Calu3 (cell line): ENCODE measurements at regions not wholly inside any gene's neighbourhood (a gene's known extent, or its start where the extent isn't known, plus 50 kb on each side); places are given as distances from the start of the nearest gene placed in this dataset.

ENCODE experiments used
- BruUV-seq: library from RNA; stranded (reverse); fragments of 400-500 nt; replicated peaks from 2 replicates; lab custom pipeline; 2021; lab: Mats Ljungman, UMichigan
- CTCF ChIA-PET: fragments of 300-600 bp; sonication (Branson Sonifier 250); formaldehyde crosslinking; loops from one replicate; lab custom pipeline; 2022; ENCODE audit warnings: antibody characterized with exemption; lab: Charles Lee
- DNase-seq: peaks from one replicate; pipeline ENCODE4 v3.0.0; 2022
- H3K27ac Mint-ChIP-seq: one replicate; pipeline ENCODE4 v1.8.0; 2022; ENCODE audit warnings: mixed read lengths; ENCODE audit not compliant: unreplicated experiment
- H3K27me3 Mint-ChIP-seq: one replicate; pipeline ENCODE4 v1.8.0; 2022; ENCODE audit warnings: mixed read lengths; ENCODE audit not compliant: unreplicated experiment
- H3K36me3 Mint-ChIP-seq: one replicate; pipeline ENCODE4 v1.8.0; 2022; ENCODE audit warnings: mild to moderate bottlenecking, moderate library complexity, mixed read lengths; ENCODE audit not compliant: insufficient read depth, unreplicated experiment
- H3K4me1 Mint-ChIP-seq: one replicate; pipeline ENCODE4 v1.8.0; 2022; ENCODE audit warnings: mild to moderate bottlenecking, low read depth, mixed read lengths; ENCODE audit not compliant: unreplicated experiment
- H3K4me3 Mint-ChIP-seq: one replicate; pipeline ENCODE4 v1.8.0; 2022; ENCODE audit warnings: mild to moderate bottlenecking, low read depth, moderate library complexity, mixed read lengths; ENCODE audit not compliant: unreplicated experiment
- H3K9me3 Mint-ChIP-seq: one replicate; pipeline ENCODE4 v1.8.0; 2022; ENCODE audit warnings: low read depth, mixed read lengths; ENCODE audit not compliant: unreplicated experiment
- intact Hi-C: fragments of 100-400 bp; cut with micrococcal nuclease; formaldehyde crosslinking; loops from one replicate; pipeline ENCODE4 v1.10.0; 2022; ENCODE audit not compliant: unreplicated experiment
- TF ChIP-seq, protein P1 (sequence below): fragments of 200-600 bp; IDR thresholded peaks from one replicate; pipeline ENCODE4 v1.8.0; 2022; ENCODE audit warnings: antibody characterized with exemption; ENCODE audit not compliant: unreplicated experiment

DNA sequence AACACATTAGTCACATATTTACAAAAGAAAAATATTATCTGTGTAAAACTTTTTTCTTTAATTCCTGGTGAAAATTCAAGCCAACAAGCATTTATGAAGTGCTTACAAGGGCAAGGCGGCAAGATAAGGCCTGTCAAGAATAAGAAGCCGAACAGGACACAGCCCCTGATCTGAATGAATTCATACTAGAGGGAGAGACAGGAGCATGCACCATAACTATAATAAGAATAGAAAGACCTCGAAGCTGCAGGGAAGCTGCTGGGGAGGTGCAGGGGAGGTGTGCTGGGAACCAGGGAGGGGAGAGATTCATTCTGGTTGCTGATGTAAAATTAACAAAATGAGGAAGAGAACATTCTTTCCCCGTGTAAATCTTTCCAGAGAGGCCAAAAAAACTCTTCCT is 60.5 kb upstream of the TARDBP start:
- intact Hi-C loops: no loop called here
- H3K36me3 Mint-ChIP-seq: no peaks in the 10 kb centered on the region
- H3K9me3 Mint-ChIP-seq: no peaks in the 10 kb centered on the region
- TF ChIP-seq, protein P1, sequence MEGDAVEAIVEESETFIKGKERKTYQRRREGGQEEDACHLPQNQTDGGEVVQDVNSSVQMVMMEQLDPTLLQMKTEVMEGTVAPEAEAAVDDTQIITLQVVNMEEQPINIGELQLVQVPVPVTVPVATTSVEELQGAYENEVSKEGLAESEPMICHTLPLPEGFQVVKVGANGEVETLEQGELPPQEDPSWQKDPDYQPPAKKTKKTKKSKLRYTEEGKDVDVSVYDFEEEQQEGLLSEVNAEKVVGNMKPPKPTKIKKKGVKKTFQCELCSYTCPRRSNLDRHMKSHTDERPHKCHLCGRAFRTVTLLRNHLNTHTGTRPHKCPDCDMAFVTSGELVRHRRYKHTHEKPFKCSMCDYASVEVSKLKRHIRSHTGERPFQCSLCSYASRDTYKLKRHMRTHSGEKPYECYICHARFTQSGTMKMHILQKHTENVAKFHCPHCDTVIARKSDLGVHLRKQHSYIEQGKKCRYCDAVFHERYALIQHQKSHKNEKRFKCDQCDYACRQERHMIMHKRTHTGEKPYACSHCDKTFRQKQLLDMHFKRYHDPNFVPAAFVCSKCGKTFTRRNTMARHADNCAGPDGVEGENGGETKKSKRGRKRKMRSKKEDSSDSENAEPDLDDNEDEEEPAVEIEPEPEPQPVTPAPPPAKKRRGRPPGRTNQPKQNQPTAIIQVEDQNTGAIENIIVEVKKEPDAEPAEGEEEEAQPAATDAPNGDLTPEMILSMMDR: no peak
- H3K4me3 Mint-ChIP-seq: no peak overlapping the region
- CTCF ChIA-PET: no interaction called here
- no peak for DNase-seq
- H3K4me1 Mint-ChIP-seq: no peaks in the 10 kb centered on the region
- no peaks in the 10 kb centered on the region for H3K27me3 Mint-ChIP-seq
- no TSS peak for BruUV-seq
- no peak overlapping the region for H3K27ac Mint-ChIP-seq

DNA sequence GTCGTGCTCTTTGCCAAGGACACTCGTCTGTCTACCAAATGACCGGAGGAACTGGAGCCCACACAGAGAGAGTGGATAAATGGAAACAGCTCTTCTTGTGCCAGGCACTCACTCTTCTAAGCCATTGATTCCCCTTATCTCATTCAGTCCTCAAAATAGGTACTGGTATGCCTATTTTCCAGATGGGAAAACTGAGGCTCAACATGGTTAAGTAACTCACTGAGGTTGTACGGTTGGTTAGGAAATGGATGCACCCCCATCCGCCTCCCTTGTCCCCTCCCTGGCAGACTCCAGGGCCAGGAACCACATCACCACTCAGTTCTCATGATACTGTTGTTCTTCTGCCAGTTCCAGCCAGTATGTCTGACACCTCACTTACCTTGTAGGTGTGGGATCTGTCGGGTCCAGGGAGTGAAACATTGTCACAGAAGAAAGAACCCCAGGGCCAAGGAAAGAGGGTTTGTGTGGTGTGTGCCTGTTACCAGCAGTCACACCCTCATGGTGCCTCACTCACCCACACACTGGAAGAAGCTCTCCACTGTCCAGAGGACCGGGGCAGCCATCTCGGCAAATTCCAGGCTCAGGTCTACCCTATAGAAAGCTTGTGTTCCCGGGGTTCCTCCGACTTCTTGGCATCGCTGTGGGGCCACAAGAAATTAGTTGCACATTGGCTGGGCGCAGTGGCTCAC is 58.8 kb upstream of the TARDBP start:
- BruUV-seq: no TSS peak
- CTCF ChIA-PET: interaction anchor here (0.6 kb wide), 2 partner anchors 66 to 1195 kb away, joined by 3 to 4 read pairs; no protein-coding TSS in a partner anchor
- H3K4me1 Mint-ChIP-seq: no peaks in the 10 kb centered on the region
- TF ChIP-seq, protein P1: no peak
- no peak overlapping the region for H3K27ac Mint-ChIP-seq
- DNase-seq: no peak
- H3K27me3 Mint-ChIP-seq: peaks cover 16% of the 10 kb centered on the region
- intact Hi-C loops: no loop called here
- H3K4me3 Mint-ChIP-seq: no peak overlapping the region
- no peaks in the 10 kb centered on the region for H3K36me3 Mint-ChIP-seq
- H3K9me3 Mint-ChIP-seq: no peaks in the 10 kb centered on the region

DNA sequence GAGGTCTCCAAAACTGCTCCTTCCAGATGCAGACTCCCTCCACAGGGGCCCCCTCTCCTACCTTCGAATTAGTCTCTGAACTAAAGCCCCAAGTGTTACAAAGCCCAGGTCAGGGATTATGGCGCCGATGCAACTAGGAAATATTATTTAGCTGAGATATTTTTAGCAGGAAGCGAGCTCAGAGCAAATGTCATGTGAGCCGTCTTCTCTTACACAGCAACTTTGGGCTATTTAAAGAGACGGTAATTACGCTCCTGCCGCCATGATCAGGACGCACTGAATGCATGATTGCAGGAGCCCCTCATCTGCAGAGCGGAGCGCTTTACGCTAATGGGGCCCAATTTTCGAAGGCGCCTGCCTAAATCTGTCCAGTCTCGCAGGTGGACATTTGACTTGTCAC is 55.3 kb upstream of the TARDBP start:
- no peaks in the 10 kb centered on the region for H3K4me1 Mint-ChIP-seq
- CTCF ChIA-PET: no interaction called here
- H3K36me3 Mint-ChIP-seq: no peaks in the 10 kb centered on the region
- TF ChIP-seq, protein P1: no peak
- H3K27ac Mint-ChIP-seq: no peak overlapping the region
- H3K9me3 Mint-ChIP-seq: no peaks in the 10 kb centered on the region
- H3K27me3 Mint-ChIP-seq: peaks cover 16% of the 10 kb centered on the region
- BruUV-seq: no TSS peak
- DNase-seq: no peak
- intact Hi-C loops: no loop called here
- no peak overlapping the region for H3K4me3 Mint-ChIP-seq

DNA sequence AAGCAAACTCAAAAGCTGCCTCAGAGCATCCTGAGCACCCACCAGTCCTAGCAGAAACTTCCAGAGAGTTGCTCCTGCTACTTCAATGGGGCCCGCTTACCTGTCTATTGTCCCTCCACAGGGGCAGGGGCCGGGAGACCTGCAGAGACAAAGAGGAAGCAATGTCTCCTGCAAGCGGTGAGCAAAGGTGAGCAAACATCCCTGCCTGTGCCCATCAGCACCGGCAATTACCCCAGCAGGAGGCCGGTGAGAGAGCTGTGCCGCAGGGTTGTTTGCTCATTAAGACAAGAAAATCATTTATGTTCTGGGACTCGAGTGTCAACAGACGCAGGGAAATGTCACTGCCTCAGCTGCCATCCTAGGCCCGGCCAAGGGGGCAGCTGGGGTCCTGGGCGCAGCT is 53.8 kb upstream of the TARDBP start:
- CTCF ChIA-PET: no interaction called here
- intact Hi-C loops: no loop called here
- no peak for DNase-seq

More for the DNA sequence above, 53.8 kb upstream of the TARDBP start:
- no peak overlapping the region for H3K4me3 Mint-ChIP-seq
- H3K27me3 Mint-ChIP-seq: peaks cover 16% of the 10 kb centered on the region
- no TSS peak for BruUV-seq
- H3K9me3 Mint-ChIP-seq: no peaks in the 10 kb centered on the region
- TF ChIP-seq, protein P1: no peak
- no peaks in the 10 kb centered on the region for H3K4me1 Mint-ChIP-seq
- no peaks in the 10 kb centered on the region for H3K36me3 Mint-ChIP-seq
- H3K27ac Mint-ChIP-seq: no peak overlapping the region
